HG03469 (cell line): ENCODE measurements at regions not wholly inside any gene's neighbourhood (a gene's known extent, or its start where the extent isn't known, plus 50 kb on each side); places are given as distances from the start of the nearest gene placed in this dataset.

Source experiments
- ATAC-seq: cut with Tn5 transposase; IDR thresholded peaks from one replicate; pipeline ENCODE4 v1.9.1; 2021; ENCODE audit warnings: mild to moderate bottlenecking, moderate library complexity, moderate number of reproducible peaks; ENCODE audit not compliant: unreplicated experiment

GRCh38 chr3:81291586-81291985, 469.9 kb downstream of the GBE1 start:
- no peak for ATAC-seq

- no peak for ATAC-seq
Measured at GRCh38 chr3:81289676-81290075, 471.8 kb downstream of the GBE1 start.

GRCh38 chr3:81279481-81280379, 481.7 kb downstream of the GBE1 start:
- ATAC-seq = no peak

- ATAC-seq = no peak
Measured at GRCh38 chr3:81277853-81278252, 483.6 kb downstream of the GBE1 start.

- no peak for ATAC-seq
Measured at GRCh38 chr3:81274671-81275070, 486.8 kb downstream of the GBE1 start.

GRCh38 chr3:81270603-81271379, 490.7 kb downstream of the GBE1 start:
- peak; percentile 89 for ATAC-seq

GRCh38 chr3:81268526-81268925, 492.9 kb downstream of the GBE1 start:
- ATAC-seq = no peak

GRCh38 chr3:81261996-81262395, 499.4 kb downstream of the GBE1 start:
- no peak for ATAC-seq

- ATAC-seq = no peak
Measured at GRCh38 chr3:81255463-81255862, 506.0 kb downstream of the GBE1 start.

- ATAC-seq = no peak
Measured at GRCh38 chr3:81251096-81251495, 510.3 kb downstream of the GBE1 start.

- peak; percentile 53 for ATAC-seq
Measured at GRCh38 chr3:81249540-81250029, 511.9 kb downstream of the GBE1 start.

- no peak for ATAC-seq
Measured at GRCh38 chr3:81245501-81245900, 515.9 kb downstream of the GBE1 start.

GRCh38 chr3:81245043-81245442, 516.4 kb downstream of the GBE1 start:
- ATAC-seq = no peak

GRCh38 chr3:81244231-81244630, 517.2 kb downstream of the GBE1 start:
- no peak for ATAC-seq

- ATAC-seq = peak; percentile 56
Measured at GRCh38 chr3:81242871-81243270, 518.6 kb downstream of the GBE1 start.

- ATAC-seq = no peak
Measured at GRCh38 chr3:81237181-81237580, 524.3 kb downstream of the GBE1 start.

GRCh38 chr3:81218023-81218422, 543.4 kb downstream of the GBE1 start:
- ATAC-seq = no peak

GRCh38 chr3:81217101-81217500, 544.3 kb downstream of the GBE1 start:
- ATAC-seq = no peak

GRCh38 chr3:81216192-81216591, 545.3 kb downstream of the GBE1 start:
- ATAC-seq = no peak

- no peak for ATAC-seq
Measured at GRCh38 chr3:81214631-81215030, 546.8 kb downstream of the GBE1 start.

GRCh38 chr3:81199587-81199986, 561.9 kb downstream of the GBE1 start:
- ATAC-seq = no peak

- no peak for ATAC-seq
Measured at GRCh38 chr3:81198756-81199155, 562.7 kb downstream of the GBE1 start.
